Spleen (tissue), 11 donors: ENCODE measurements at regions not wholly inside any gene's neighbourhood (a gene's known extent, or its start where the extent isn't known, plus 50 kb on each side); places are given as distances from the start of the nearest gene placed in this dataset.

Source experiments
- DNase-seq: peaks from one replicate; pipeline ENCODE4 v3.0.0-alpha.2; 2020
- H3K27ac ChIP-seq, 8 donors: fragments of 200-600 bp; sonication (generic) in 7 of 8; 1 replicate in 4 of 8; 2 replicates in 4 of 8; pipeline versions ENCODE4 v1.5.0 to v1.8.0; 2016 to 2021; ENCODE audit warnings: inconsistent platforms in 4 of 8, mild to moderate bottlenecking in 4 of 8, moderate library complexity in 1 of 8
- H3K27me3 ChIP-seq, 7 donors: fragments of 200-600 bp; sonication (generic) in 6 of 7; replicated peaks in 1 of 7; 1 replicate in 4 of 7; 2 replicates in 3 of 7; pipeline versions ENCODE4 v1.5.0 to v1.8.0; 2016 to 2021; ENCODE audit warnings: inconsistent platforms in 3 of 7, mild to moderate bottlenecking in 1 of 7
- H3K36me3 ChIP-seq, 6 donors: fragments of 200-600 bp; sonication (generic) in 5 of 6; 1 replicate in 4 of 6; 2 replicates in 2 of 6; pipeline versions ENCODE4 v1.5.0 to v1.8.0; 2016 to 2021; ENCODE audit warnings: inconsistent platforms in 2 of 6
- H3K4me1 ChIP-seq, 6 donors: fragments of 200-600 bp; sonication (generic) in 5 of 6; 1 replicate in 3 of 6; 2 replicates in 3 of 6; pipeline versions ENCODE4 v1.5.0 to v1.8.0; 2016 to 2021; ENCODE audit warnings: inconsistent platforms in 3 of 6
- H3K4me3 ChIP-seq, 8 donors: fragments of 200-600 bp; sonication (generic) in 7 of 8; 1 replicate in 4 of 8; 2 replicates in 4 of 8; pipeline versions ENCODE4 v1.5.0 to v1.8.0; 2016 to 2021; ENCODE audit warnings: inconsistent platforms in 4 of 8, mild to moderate bottlenecking in 4 of 8, moderate library complexity in 2 of 8
- H3K9me3 ChIP-seq, 8 donors: fragments of 200-600 bp; sonication (generic) in 7 of 8; 1 replicate in 4 of 8; 2 replicates in 4 of 8; pipeline versions ENCODE4 v1.5.0 to v1.8.0; 2016 to 2021; ENCODE audit warnings: inconsistent platforms in 4 of 8
- CTCF ChIP-seq, 11 experiments: fragments of 200-600 bp in 7 of 11; fragments of 450-650 bp in 4 of 11; sonication (generic) in 4 of 11; IDR thresholded peaks in 8 of 11; conservative IDR thresholded peaks in 3 of 11; 1 replicate in 7 of 11; 2 replicates in 4 of 11; pipeline versions ENCODE4 v1.4.0 to v1.8.0; 2016 to 2021; ENCODE audit warnings: antibody characterized with exemption in 11 of 11, inconsistent platforms in 4 of 11, mild to moderate bottlenecking in 1 of 11
- POLR2A ChIP-seq, 3 donors: fragments of 450-650 bp; IDR thresholded peaks; one replicate each; pipeline ENCODE4 v1.5.1; 2017; ENCODE audit warnings: antibody characterized with exemption in 3 of 3, mild to moderate bottlenecking in 1 of 3
- POLR2AphosphoS5 ChIP-seq, 3 donors: sonication (generic); formaldehyde crosslinking; IDR thresholded peaks; one replicate each; pipeline ENCODE4 v1.5.1; 2017; ENCODE audit warnings: antibody characterized with exemption in 3 of 3
- WGBS, 5 donors: extraction: QIAGEN DNeasy Blood & Tissue Kit in 3 of 5; methylation state at CpG; one replicate each; pipeline versions ENCODE4 v1.1.5 to v1.1.7; 2013 to 2018; 5-methylcytosine and 5-hydroxymethylcytosine counted together
- intact Hi-C: fragments of 100-400 bp; cut with DNase I; formaldehyde crosslinking; loops from one replicate; pipeline ENCODE4 v1.15.0; 2023; ENCODE audit warnings: low total_unique reads
- donor health status: healthy with polysubstance abuse.
- donor health status: DM: no; HTN: no; CAD: no; lungs with moderate emphysema.
- donor health status: DM: no; HTN: no; CAD: no.
- donor health status: Bipolar disorder and iron deficiency.
- donor health status: healthy.
- donor health status: DM: no; HTN: no; CAD: no.
- donor health status: DM: yes; HTN: yes; CAD: no.

- intact Hi-C loops = no loop called here
- peak overlapping the region in 4 of 8 donors; percentile 51 to 70 (median 64) for H3K27ac ChIP-seq
- H3K9me3 ChIP-seq = no peaks in the 10 kb centered on the region
- H3K4me1 ChIP-seq = peaks cover 0 to 6% (median 0%) of the 10 kb centered on the region in 6 donors
- no peak for DNase-seq
- TF ChIP-seq POLR2A (IDR thresholded peaks at IDR 0.05) (no peak), POLR2AphosphoS5 (IDR thresholded peaks at IDR 0.05) (no peak), CTCF (IDR thresholded peaks at IDR 0.05 in 8 of 11, conservative IDR thresholded peaks at IDR 0.05 in 3 of 11) (no peak)
- no peak overlapping the region for H3K4me3 ChIP-seq
- 47 to 89% (median 61%) methylated on average over 2 of the region's 2 CpGs for WGBS, 5 donors
- H3K36me3 ChIP-seq = no peaks in the 10 kb centered on the region
- H3K27me3 ChIP-seq = peaks cover 0 to 7% (median 0%) of the 10 kb centered on the region in 7 donors
Observed at GRCh38 chr2:9053534-9053931, 50.0 kb upstream of the MBOAT2 start.
